ENCODE measurements at regions not wholly inside any gene's neighbourhood (a gene's known extent, or its start where the extent isn't known, plus 50 kb on each side); places are given as distances from the start of the nearest gene placed in this dataset.

GRCh38 chr9:134500931-134501760 lies 140.5 kb upstream of the COL5A1 start:
- 13 to 21% methylated on average over 34 to 35 of the region's 44 CpGs for WGBS, 2 donors

GRCh38 chr9:134501761-134502265 lies 139.8 kb upstream of the COL5A1 start:
- Histone ChIP-seq H3K4me3 (replicated peaks in 1 of 3) (no peak overlapping the region), H3K4me1 (no peaks in the 10 kb centered on the region), H3K27me3 (peaks cover 6% of the 10 kb centered on the region), H3K27ac (no peak overlapping the region), H3K9me3 (no peaks in the 10 kb centered on the region), H3K36me3 (no peaks in the 10 kb centered on the region)
- TF ChIP-seq POLR2A (IDR thresholded peaks at IDR 0.05) (no peak), CTCF (IDR thresholded peaks at IDR 0.05) (no peak)
- intact Hi-C loops (cut with DNase I): no loop called here
- no peak for DNase-seq
- WGBS, 2 donors: 33 to 34% methylated on average over 15 to 18 of the region's 20 CpGs

More at GRCh38 chr9:134500931-134501760, 140.5 kb upstream of the COL5A1 start:
- Histone ChIP-seq H3K9me3 (no peaks in the 10 kb centered on the region), H3K27ac (no peak overlapping the region), H3K27me3 (peaks cover 6% of the 10 kb centered on the region), H3K4me1 (no peaks in the 10 kb centered on the region), H3K36me3 (no peaks in the 10 kb centered on the region), H3K4me3 (replicated peaks in 1 of 3) (no peak overlapping the region)
- no peak for DNase-seq
- no peak for TF ChIP-seq CTCF (IDR thresholded peaks at IDR 0.05)
- TF ChIP-seq POLR2A (IDR thresholded peaks at IDR 0.05): no peak
- intact Hi-C loops (cut with DNase I): no loop called here

GRCh38 chr9:134502266-134502791 lies 139.3 kb upstream of the COL5A1 start:
- no peak overlapping the region for H3K4me3 ChIP-seq (replicated peaks in 1 of 3)
- peaks cover 6% of the 10 kb centered on the region for H3K27me3 ChIP-seq
- intact Hi-C loops (cut with DNase I): no loop called here
- no peaks in the 10 kb centered on the region for H3K9me3 ChIP-seq
- WGBS, 2 donors: 75 to 80% methylated on average over 9 to 14 of the region's 15 CpGs
- no peaks in the 10 kb centered on the region for H3K4me1 ChIP-seq
- H3K27ac ChIP-seq: no peak overlapping the region
- H3K36me3 ChIP-seq: no peaks in the 10 kb centered on the region
- DNase-seq: no peak
- TF ChIP-seq CTCF (IDR thresholded peaks at IDR 0.05) (no peak), POLR2A (IDR thresholded peaks at IDR 0.05) (no peak)

- H3K4me1 ChIP-seq: no peaks in the 10 kb centered on the region
- no peak overlapping the region for H3K27ac ChIP-seq
- H3K4me3 ChIP-seq (replicated peaks in 1 of 3): no peak overlapping the region
- WGBS, 2 donors: 63 to 82% methylated on average over 2 to 15 of the region's 15 CpGs
- no peak for TF ChIP-seq CTCF (IDR thresholded peaks at IDR 0.05)
- TF ChIP-seq POLR2A (IDR thresholded peaks at IDR 0.05): no peak
- H3K36me3 ChIP-seq: no peaks in the 10 kb centered on the region
- peaks cover 6% of the 10 kb centered on the region for H3K27me3 ChIP-seq
- H3K9me3 ChIP-seq: no peaks in the 10 kb centered on the region
- intact Hi-C loops (cut with DNase I): no loop called here
- no peak for DNase-seq
These were observed 138.8 kb upstream of the COL5A1 start for GRCh38 chr9:134502809-134503211.

Measured in thyroid gland (tissue), 4 donors.